Smooth muscle cell (in vitro differentiated cells): ENCODE measurements at regions not wholly inside any gene's neighbourhood (a gene's known extent, or its start where the extent isn't known, plus 50 kb on each side); places are given as distances from the start of the nearest gene placed in this dataset.

Experiments used
- DNase-seq: peaks from one replicate; lab custom pipeline; 2025; ENCODE audit not compliant: unreplicated experiment; lab: John Stamatoyannopoulos, UW
- H2AFZ ChIP-seq: fragments of 200-600 bp; sonication (generic); 2 replicates; pipeline ENCODE4 v1.6.0; 2016; ENCODE audit warnings: antibody characterized with exemption, low read depth, mild to moderate bottlenecking
- H3F3A ChIP-seq: fragments of 200-600 bp; sonication (generic); 2 replicates; pipeline ENCODE4 v1.6.0; 2017; ENCODE audit warnings: antibody characterized with exemption, low read depth
- H3K27ac ChIP-seq: fragments of 200-600 bp; sonication (generic); 2 replicates; pipeline ENCODE4 v1.5.1; 2016; ENCODE audit warnings: low read depth, mild to moderate bottlenecking
- H3K27me3 ChIP-seq: fragments of 200-600 bp; sonication (generic); 2 replicates; pipeline ENCODE4 v1.6.1; 2016; ENCODE audit warnings: low read depth, mild to moderate bottlenecking
- H3K36me3 ChIP-seq: fragments of 200-600 bp; sonication (generic); 2 replicates; pipeline ENCODE4 v1.5.1; 2016; ENCODE audit warnings: low read depth
- H3K4me1 ChIP-seq: fragments of 200-600 bp; sonication (generic); 2 replicates; pipeline ENCODE4 v1.5.1; 2016; ENCODE audit warnings: low read depth
- H3K4me2 ChIP-seq: fragments of 200-600 bp; sonication (generic); 2 replicates; pipeline ENCODE4 v1.6.0; 2016; ENCODE audit warnings: mild to moderate bottlenecking
- H3K4me3 ChIP-seq: fragments of 200-600 bp; sonication (generic); 2 replicates; pipeline ENCODE4 v1.5.1; 2016; ENCODE audit warnings: mild to moderate bottlenecking
- H3K79me2 ChIP-seq: fragments of 200-600 bp; sonication (generic); 2 replicates; pipeline ENCODE4 v1.6.0; 2016; ENCODE audit warnings: low read depth, mild to moderate bottlenecking
- H3K9ac ChIP-seq: fragments of 200-600 bp; sonication (generic); 2 replicates; pipeline ENCODE4 v1.6.0; 2016; ENCODE audit warnings: low read depth
- H3K9me3 ChIP-seq: fragments of 200-600 bp; sonication (generic); replicated peaks from 2 replicates; pipeline ENCODE4 v1.5.1; 2016; ENCODE audit warnings: low read depth
- H4K20me1 ChIP-seq: fragments of 200-600 bp; sonication (generic); 2 replicates; pipeline ENCODE4 v1.6.0; 2016; ENCODE audit warnings: low read depth
- WGBS: methylation state at CpG from one replicate; pipeline ENCODE4 v1.1.7; 2016; ENCODE audit warnings: low lambda C conversion rate; 5-methylcytosine and 5-hydroxymethylcytosine counted together
- TF ChIP-seq, protein P1 (sequence below): fragments of 200-600 bp; sonication (generic); IDR thresholded peaks from 2 replicates; pipeline ENCODE4 v1.5.1; 2017; ENCODE audit warnings: borderline replicate concordance, mild to moderate bottlenecking, antibody characterized with exemption; ENCODE audit not compliant: insufficient read depth, poor library complexity, severe bottlenecking

DNA sequence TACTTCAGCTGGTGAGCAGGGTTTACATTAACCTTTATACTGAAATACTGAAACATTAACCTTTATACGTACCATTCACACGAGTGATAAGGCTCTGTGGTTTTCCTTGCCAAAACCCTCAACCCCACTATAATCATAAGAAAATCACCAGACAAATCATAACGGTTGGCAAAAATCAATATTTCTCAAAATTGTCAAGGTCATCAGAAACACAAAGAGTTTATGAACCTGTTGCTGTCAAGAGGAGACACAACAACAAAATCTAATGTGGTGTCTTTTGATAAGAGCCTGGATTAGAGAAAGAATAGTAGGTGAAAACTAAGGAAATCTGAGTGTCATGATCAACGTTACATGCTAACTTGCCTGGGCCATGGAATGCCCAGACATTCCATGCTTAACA, 396.9 kb upstream of the TMEFF2 start:
- Histone ChIP-seq H3K9ac (no peak overlapping the region), H3K36me3 (no peaks in the 10 kb centered on the region), H3F3A (no peaks in the 10 kb centered on the region), H3K4me3 (no peak overlapping the region), H3K79me2 (no peaks in the 10 kb centered on the region), H2AFZ (no peak overlapping the region), H3K9me3 (no peaks in the 10 kb centered on the region), H3K4me2 (no peak overlapping the region), H3K27me3 (no peaks in the 10 kb centered on the region), H4K20me1 (no peaks in the 10 kb centered on the region), H3K4me1 (no peaks in the 10 kb centered on the region), H3K27ac (no peak overlapping the region)
- 91% methylated on average over 4 of the region's 4 CpGs for WGBS
- TF ChIP-seq, protein P1, sequence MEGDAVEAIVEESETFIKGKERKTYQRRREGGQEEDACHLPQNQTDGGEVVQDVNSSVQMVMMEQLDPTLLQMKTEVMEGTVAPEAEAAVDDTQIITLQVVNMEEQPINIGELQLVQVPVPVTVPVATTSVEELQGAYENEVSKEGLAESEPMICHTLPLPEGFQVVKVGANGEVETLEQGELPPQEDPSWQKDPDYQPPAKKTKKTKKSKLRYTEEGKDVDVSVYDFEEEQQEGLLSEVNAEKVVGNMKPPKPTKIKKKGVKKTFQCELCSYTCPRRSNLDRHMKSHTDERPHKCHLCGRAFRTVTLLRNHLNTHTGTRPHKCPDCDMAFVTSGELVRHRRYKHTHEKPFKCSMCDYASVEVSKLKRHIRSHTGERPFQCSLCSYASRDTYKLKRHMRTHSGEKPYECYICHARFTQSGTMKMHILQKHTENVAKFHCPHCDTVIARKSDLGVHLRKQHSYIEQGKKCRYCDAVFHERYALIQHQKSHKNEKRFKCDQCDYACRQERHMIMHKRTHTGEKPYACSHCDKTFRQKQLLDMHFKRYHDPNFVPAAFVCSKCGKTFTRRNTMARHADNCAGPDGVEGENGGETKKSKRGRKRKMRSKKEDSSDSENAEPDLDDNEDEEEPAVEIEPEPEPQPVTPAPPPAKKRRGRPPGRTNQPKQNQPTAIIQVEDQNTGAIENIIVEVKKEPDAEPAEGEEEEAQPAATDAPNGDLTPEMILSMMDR = no peak
- DNase-seq = no peak

DNA sequence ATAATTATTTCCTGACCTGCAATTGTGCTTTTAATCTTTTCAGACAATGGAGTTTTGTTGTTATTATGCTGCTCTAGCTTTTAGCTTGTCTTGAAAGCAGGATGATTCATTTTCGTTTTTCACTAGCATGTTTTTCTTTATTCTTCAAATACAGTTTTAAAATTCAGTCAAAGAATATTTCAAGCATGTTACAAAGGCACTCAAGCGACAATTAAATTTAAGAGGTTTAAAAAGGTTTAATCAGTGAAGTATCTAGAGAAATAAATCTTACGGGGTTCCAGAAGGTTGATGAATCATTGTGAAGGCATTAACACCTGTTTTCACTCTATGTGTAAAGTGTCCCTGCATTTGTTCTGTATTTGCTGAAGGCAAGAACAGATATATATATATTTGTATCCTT, 390.7 kb upstream of the TMEFF2 start:
- Histone ChIP-seq H3K27ac (no peak overlapping the region), H4K20me1 (no peaks in the 10 kb centered on the region), H3K4me2 (no peak overlapping the region), H3K4me3 (no peak overlapping the region), H3K9ac (no peak overlapping the region), H3K9me3 (no peaks in the 10 kb centered on the region), H3K79me2 (no peaks in the 10 kb centered on the region), H3F3A (no peaks in the 10 kb centered on the region), H2AFZ (no peak overlapping the region), H3K36me3 (no peaks in the 10 kb centered on the region), H3K4me1 (no peaks in the 10 kb centered on the region), H3K27me3 (no peaks in the 10 kb centered on the region)
- 67% methylated on average over 3 of the region's 3 CpGs for WGBS
- TF ChIP-seq, protein P1 = no peak
- no peak for DNase-seq

DNA sequence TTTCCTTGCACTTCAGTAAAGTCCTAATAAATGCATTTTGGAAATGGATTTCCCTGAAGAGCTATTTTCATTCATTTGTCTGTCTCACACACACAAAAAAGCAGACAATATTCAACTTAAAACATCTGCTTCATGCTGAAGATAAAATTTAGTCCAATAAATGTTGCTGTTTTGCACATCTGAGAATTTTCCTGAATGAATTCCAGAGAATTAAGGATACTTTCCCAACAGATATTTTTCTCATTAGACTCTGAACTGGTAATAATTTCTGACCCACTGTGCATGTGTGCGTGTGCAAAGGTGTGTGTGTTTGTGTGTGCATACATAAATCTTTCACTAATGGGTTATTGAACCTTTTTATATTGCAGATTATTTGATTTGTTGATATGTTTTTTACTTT, 390.2 kb upstream of the TMEFF2 start:
- no peak for DNase-seq
- Histone ChIP-seq H3F3A (no peaks in the 10 kb centered on the region), H3K4me2 (no peak overlapping the region), H3K9me3 (no peaks in the 10 kb centered on the region), H3K27me3 (no peaks in the 10 kb centered on the region), H4K20me1 (no peaks in the 10 kb centered on the region), H3K4me1 (no peaks in the 10 kb centered on the region), H3K79me2 (no peaks in the 10 kb centered on the region), H3K4me3 (no peak overlapping the region), H3K27ac (no peak overlapping the region), H2AFZ (no peak overlapping the region), H3K36me3 (no peaks in the 10 kb centered on the region), H3K9ac (no peak overlapping the region)
- TF ChIP-seq, protein P1 = no peak
- 95% methylated on average over 1 of the region's 1 CpG for WGBS

DNA sequence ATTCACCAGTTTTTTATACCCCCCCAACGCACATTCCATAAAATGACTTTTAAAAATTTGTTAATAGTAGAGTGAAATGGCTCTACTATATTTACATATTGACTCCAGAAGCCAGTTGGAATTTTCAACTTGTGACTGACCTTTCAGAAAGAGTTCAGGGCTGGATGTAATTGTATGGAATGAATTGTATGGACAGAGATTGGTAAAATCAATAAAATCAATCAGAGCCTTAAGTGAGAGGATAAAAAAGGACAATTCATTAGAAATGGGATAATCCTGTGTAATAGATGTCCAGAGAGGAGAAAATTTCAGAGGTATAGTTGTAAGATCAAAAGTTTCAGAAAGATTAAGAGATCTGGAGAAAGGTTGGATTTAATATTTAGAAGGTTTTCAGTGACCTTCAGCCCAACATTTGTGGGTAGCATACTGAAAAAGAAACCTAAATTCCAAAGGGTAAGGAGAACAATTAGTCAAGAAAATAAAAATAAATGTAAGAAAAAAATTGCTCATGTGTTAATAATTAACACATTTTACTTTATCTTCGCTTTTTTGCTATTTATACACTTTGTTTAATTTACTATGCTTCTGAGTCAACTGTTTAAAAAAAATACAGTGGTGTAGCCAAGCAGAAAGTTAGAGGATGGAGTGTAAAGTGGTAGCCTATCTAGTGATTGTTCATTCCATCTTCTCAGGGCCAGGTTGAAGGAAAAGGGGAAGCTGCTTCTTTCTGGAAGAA, 385.4 kb upstream of the TMEFF2 start:
- H3K4me1 ChIP-seq = no peaks in the 10 kb centered on the region
- H3K27ac ChIP-seq = no peak overlapping the region
- no peaks in the 10 kb centered on the region for H4K20me1 ChIP-seq
- no peaks in the 10 kb centered on the region for H3K36me3 ChIP-seq
- no peaks in the 10 kb centered on the region for H3K79me2 ChIP-seq
- H3K27me3 ChIP-seq = no peaks in the 10 kb centered on the region
- H2AFZ ChIP-seq = no peak overlapping the region
- H3K4me2 ChIP-seq = no peak overlapping the region
- no peaks in the 10 kb centered on the region for H3F3A ChIP-seq
- TF ChIP-seq, protein P1 = no peak
- DNase-seq = no peak
- WGBS = 87% methylated on average over 2 of the region's 2 CpGs
- H3K9me3 ChIP-seq = no peaks in the 10 kb centered on the region
- no peak overlapping the region for H3K9ac ChIP-seq
- H3K4me3 ChIP-seq = no peak overlapping the region
